K562 (cell line): ENCODE measurements at regions not wholly inside any gene's neighbourhood (a gene's known extent, or its start where the extent isn't known, plus 50 kb on each side); places are given as distances from the start of the nearest gene placed in this dataset.

ENCODE experiments used
- ATAC-seq: fragments of 200-7000 bp; cut with Tn5 transposase; 3 replicates; pipeline ENCODE4 v1.9.1; 2020; ENCODE audit warnings: moderate library complexity
- BruUV-seq: library from RNA; stranded (reverse); fragments of 400-500 nt; replicated peaks from 2 replicates; lab custom pipeline; 2021; lab: Mats Ljungman, UMichigan
- CTCF ChIA-PET: fragments of 300-600 bp; formaldehyde crosslinking; extraction: SDS; loops from one replicate; lab custom pipeline; 2021; ENCODE audit warnings: low intra/inter-chr PET ratio; lab: Yijun Ruan, JAX
- POLR2A ChIA-PET: fragments of 300-600, 350-650 bp; sonication (Branson Sonifier 250); formaldehyde crosslinking; extraction: SDS; loops from one replicate; lab custom pipeline; 2021; ENCODE audit warnings: antibody characterized with exemption, inconsistent platforms; lab: Yijun Ruan, JAX
- DNase-seq, 4 experiments: peaks; one replicate each; pipeline versions ENCODE4 v3.0.0 to v3.0.0-alpha.2; 2011 to 2018; ENCODE audit warnings: low spot score in 3 of 4, mixed read lengths in 3 of 4; ENCODE audit errors: extremely low read depth in 1 of 4
- FAIRE-seq: peaks from 2 replicates; lab custom pipeline; 2011; peaks lifted over from hg19 to GRCh38; lab: Jason Lieb, UNC
- H2AFZ ChIP-seq: 2 replicates; pipeline ENCODE4 v1.6.0; 2011; ENCODE audit warnings: low read depth, low read length, control low read depth, inconsistent platforms
- H3K27ac ChIP-seq: fragments of 200-600 bp; 3 replicates; pipeline ENCODE4 v1.8.0; 2011; ENCODE audit warnings: low read depth, mild to moderate bottlenecking, control low read depth, inconsistent platforms, low read length, moderate library complexity, mixed read lengths; ENCODE audit errors: extremely low read depth
- H3K27me3 ChIP-seq, 2 experiments: fragments of 300-600 bp in 1 of 2; 2 replicates in 1 of 2; 3 replicates in 1 of 2; pipeline versions ENCODE4 v1.6.0 to v1.8.0; 2011; ENCODE audit warnings: inconsistent platforms in 2 of 2, low read length in 2 of 2, mild to moderate bottlenecking in 1 of 2, mixed read lengths in 1 of 2, moderate library complexity in 1 of 2; ENCODE audit not compliant: control insufficient read depth in 2 of 2, insufficient read depth in 2 of 2
- H3K36me3 ChIP-seq: fragments of 300-600 bp; 3 replicates; pipeline ENCODE4 v1.8.0; 2011; ENCODE audit warnings: mild to moderate bottlenecking, low read length, inconsistent platforms; ENCODE audit not compliant: control insufficient read depth, insufficient read depth
- H3K4me1 ChIP-seq, 2 experiments: fragments of 200-600 bp in 1 of 2; replicated peaks in 1 of 2; 2 replicates in 1 of 2; 3 replicates in 1 of 2; pipeline versions ENCODE4 v1.5.1 to v1.8.0; 2011; ENCODE audit warnings: inconsistent platforms in 2 of 2, low read length in 2 of 2, mild to moderate bottlenecking in 1 of 2, mixed read lengths in 1 of 2, moderate library complexity in 1 of 2; ENCODE audit not compliant: control insufficient read depth in 2 of 2, insufficient read depth in 2 of 2
- H3K4me2 ChIP-seq: 2 replicates; pipeline ENCODE4 v1.6.1; 2011; ENCODE audit warnings: low read length, control low read depth, inconsistent platforms, mixed read lengths; ENCODE audit not compliant: insufficient read depth
- H3K4me3 ChIP-seq: fragments of 200-600 bp; sonication (generic), shearing (Covaris generic); 2 replicates; pipeline ENCODE4 v1.5.1; 2016; ENCODE audit warnings: control low read depth, inconsistent platforms
- H3K79me2 ChIP-seq: fragments of 200-600 bp; 3 replicates; pipeline ENCODE4 v1.8.0; 2011; ENCODE audit warnings: low read length, inconsistent platforms; ENCODE audit not compliant: control insufficient read depth, insufficient read depth
- H3K9ac ChIP-seq, 2 experiments: 2 replicates each; pipeline versions ENCODE4 v1.6.0 to v1.6.1; 2011; ENCODE audit warnings: low read depth in 2 of 2, low read length in 2 of 2, control low read depth in 1 of 2, inconsistent platforms in 1 of 2, mild to moderate bottlenecking in 1 of 2, mixed read lengths in 1 of 2; ENCODE audit not compliant: insufficient read depth in 1 of 2
- H3K9me1 ChIP-seq: one replicate; pipeline ENCODE4 v1.6.0; 2011; ENCODE audit warnings: inconsistent platforms, mild to moderate bottlenecking, low read length, moderate library complexity; ENCODE audit not compliant: control insufficient read depth, insufficient read depth
- H3K9me3 ChIP-seq: replicated peaks from 2 replicates; pipeline ENCODE4 v1.5.1; 2011; ENCODE audit warnings: low read depth, low read length, inconsistent platforms; ENCODE audit not compliant: control insufficient read depth, insufficient read depth
- H4K20me1 ChIP-seq: replicated peaks from 2 replicates; pipeline ENCODE4 v1.6.1; 2011; ENCODE audit warnings: low read length, inconsistent platforms, mixed read lengths; ENCODE audit not compliant: control insufficient read depth, insufficient read depth
- CBX5 ChIP-seq: IDR thresholded peaks from 2 replicates; pipeline ENCODE4 v1.6.1; 2014; ENCODE audit warnings: low read depth, borderline replicate concordance
- E4F1 ChIP-seq: fragments of 250-450 bp; sonication (Bioruptor Pico); IDR thresholded peaks from 2 replicates; pipeline ENCODE4 v1.5.0; 2021; ENCODE audit warnings: mild to moderate bottlenecking, borderline replicate concordance
- GTF2B ChIP-seq: IDR thresholded peaks from 2 replicates; pipeline ENCODE4 v1.6.1; 2011; ENCODE audit not compliant: insufficient read length; ENCODE audit errors: extremely low read depth
- HMBOX1 ChIP-seq: sonication (generic); IDR thresholded peaks from 2 replicates; pipeline ENCODE4 v1.6.1; 2016
- KLF1 ChIP-seq: fragments of 450-650 bp; IDR thresholded peaks from 2 replicates; pipeline ENCODE4 v1.6.1; 2016; ENCODE audit warnings: missing genetic modification characterization, missing compliant biosample characterization
- LCOR ChIP-seq: sonication (generic); formaldehyde crosslinking; IDR thresholded peaks from 2 replicates; pipeline ENCODE4 v1.8.0; 2022; ENCODE audit warnings: mild to moderate bottlenecking, missing genetic modification reagents
- NCOR1 ChIP-seq: fragments of 450-650 bp; IDR thresholded peaks from 2 replicates; pipeline ENCODE4 v1.6.1; 2016; ENCODE audit warnings: mild to moderate bottlenecking, moderate library complexity
- RBM17 ChIP-seq: fragments of 200-400 bp; formaldehyde crosslinking; IDR thresholded peaks from 2 replicates; pipeline ENCODE4 v1.6.1; 2017; ENCODE audit warnings: low read depth, mild to moderate bottlenecking, low read length, borderline replicate concordance
- RBM34 ChIP-seq: fragments of 200-400 bp; formaldehyde crosslinking; IDR thresholded peaks from 2 replicates; pipeline ENCODE4 v1.6.1; 2018; ENCODE audit warnings: low read length, borderline replicate concordance; ENCODE audit not compliant: insufficient read depth
- TCF3 ChIP-seq: sonication (generic); formaldehyde crosslinking; IDR thresholded peaks from 2 replicates; pipeline ENCODE4 v1.4.0; 2020; ENCODE audit warnings: mild to moderate bottlenecking, missing genetic modification reagents
- TEAD4 ChIP-seq, 2 experiments: sonication (generic) in 1 of 2; formaldehyde crosslinking in 1 of 2; IDR thresholded peaks; 2 replicates each; pipeline versions ENCODE4 v1.6.1 to v1.8.0; 2012 to 2022; ENCODE audit warnings: borderline replicate concordance in 1 of 2, inconsistent platforms in 1 of 2, low read length in 1 of 2, mild to moderate bottlenecking in 1 of 2, missing genetic modification reagents in 1 of 2
- THAP12 ChIP-seq: fragments of 250-450 bp; sonication (Bioruptor Pico); IDR thresholded peaks from 2 replicates; pipeline ENCODE4 v1.9.0; 2021; ENCODE audit warnings: mild to moderate bottlenecking, inconsistent platforms
- ZNF717 ChIP-seq: fragments of 250-450 bp; sonication (Bioruptor Pico); IDR thresholded peaks from 2 replicates; pipeline ENCODE4 v1.5.0; 2021
- WGBS: fragments of 100-300 bp; shearing (Covaris generic); methylation state at CpG from one replicate; pipeline ENCODE4 v1.1.6; 2016; ENCODE audit warnings: low coverage, mixed read lengths; ENCODE audit not compliant: insufficient coverage; ENCODE audit errors: missing lambda C conversion rate; 5-methylcytosine and 5-hydroxymethylcytosine counted together
- in situ Hi-C: fragments of 300-500 bp; cut with MboI; formaldehyde crosslinking; loops from 4 replicates; pipeline ENCODE4 v1.15.0; 2018; ENCODE audit warnings: inconsistent platforms, mixed read lengths
- intact Hi-C: fragments of 100-400 bp; cut with micrococcal nuclease; formaldehyde crosslinking; loops from 2 replicates; pipeline ENCODE4 v1.14.2; 2022

GRCh38 chr11:116352881-116353280, 419.9 kb downstream of the BUD13 start (continued):
- TF ChIP-seq E4F1 (CRISPR knock-in tag) (no peak), KLF1 (tag) (no peak)
- TF ChIP-seq, all 486 proteins: peak for 0

- DNase-seq: no peak
- Histone ChIP-seq H3K36me3 (no peaks in the 10 kb centered on the region), H3K9ac (no peak overlapping the region), H2AFZ (no peak overlapping the region), H3K4me3 (no peak overlapping the region), H3K4me2 (no peak overlapping the region), H3K27ac (no peak overlapping the region), H3K9me3 (no peaks in the 10 kb centered on the region), H3K4me1 (no peaks in the 10 kb centered on the region; a peak in 1 of 5 replicates), H3K79me2 (no peaks in the 10 kb centered on the region), H3K9me1 (no peaks in the 10 kb centered on the region), H3K27me3 (peaks cover 0 to 11% of the 10 kb centered on the region in 2 experiments; a peak in 2 of 5 replicates), H4K20me1 (no peaks in the 10 kb centered on the region)
- ChIA-PET POLR2A (interaction anchor here (0.6 kb wide), 1 partner anchor 15 kb away, joined by 3 read pairs; no protein-coding TSS in a partner anchor), CTCF (no interaction called here)
- BruUV-seq: no TSS peak
- FAIRE-seq: no peak
- in situ Hi-C loops (no loop called here), intact Hi-C loops (no loop called here)
- ATAC-seq: no peak
- 0% methylated on average over 1 of the region's 1 CpG for WGBS
- no peak for TF ChIP-seq GTF2B
- no peak for TF ChIP-seq TCF3 (CRISPR knock-in tag)
- no peak for TF ChIP-seq RBM17
- no peak for TF ChIP-seq TEAD4 (IDR thresholded peaks at IDR 0.05; ENCODE audit: low read length)
- no peak for TF ChIP-seq TEAD4 (CRISPR knock-in tag; IDR thresholded peaks at IDR 0.05; ENCODE audit: borderline replicate concordance)
- no peak for TF ChIP-seq LCOR (CRISPR knock-in tag)
- TF ChIP-seq RBM34: no peak
- no peak for TF ChIP-seq THAP12 (CRISPR knock-in tag)
- no peak for TF ChIP-seq CBX5
- no peak for TF ChIP-seq HMBOX1
- TF ChIP-seq NCOR1: no peak
- TF ChIP-seq ZNF717 (CRISPR knock-in tag): no peak
Measured at GRCh38 chr11:116348226-116348625, 424.6 kb downstream of the BUD13 start.
